ENCODE measurements at regions not wholly inside any gene's neighbourhood (a gene's known extent, or its start where the extent isn't known, plus 50 kb on each side); places are given as distances from the start of the nearest gene placed in this dataset.

DNA sequence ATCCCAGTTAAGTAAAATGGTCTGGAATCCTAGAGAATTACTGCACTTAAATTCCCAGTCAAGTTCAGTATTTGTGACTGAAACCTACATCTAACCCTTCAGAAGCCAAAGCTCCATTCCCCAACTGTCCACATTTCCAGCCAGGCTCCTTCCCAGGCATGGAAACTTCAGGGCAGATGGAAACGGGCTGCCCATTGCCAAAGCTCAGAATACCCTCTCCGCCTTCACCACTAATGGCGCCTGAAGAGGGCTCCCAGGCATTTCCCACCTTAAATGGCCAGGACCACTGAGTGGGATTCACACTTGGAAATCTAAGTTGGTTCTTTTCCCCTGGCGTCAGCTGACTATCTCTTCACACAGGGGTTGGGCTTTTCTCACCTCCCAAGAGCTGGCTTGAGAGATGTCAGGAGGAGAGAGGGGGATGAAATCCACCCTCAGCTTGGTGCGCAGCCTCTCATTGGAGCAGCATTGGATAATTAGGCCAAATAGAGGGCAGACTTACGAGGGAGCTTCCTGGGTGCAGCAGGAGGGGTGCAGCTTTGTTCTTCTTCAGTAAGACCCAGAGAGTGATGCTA lies 82.9 kb downstream of the ANKRD60 start:
- TF ChIP-seq, protein P1, sequence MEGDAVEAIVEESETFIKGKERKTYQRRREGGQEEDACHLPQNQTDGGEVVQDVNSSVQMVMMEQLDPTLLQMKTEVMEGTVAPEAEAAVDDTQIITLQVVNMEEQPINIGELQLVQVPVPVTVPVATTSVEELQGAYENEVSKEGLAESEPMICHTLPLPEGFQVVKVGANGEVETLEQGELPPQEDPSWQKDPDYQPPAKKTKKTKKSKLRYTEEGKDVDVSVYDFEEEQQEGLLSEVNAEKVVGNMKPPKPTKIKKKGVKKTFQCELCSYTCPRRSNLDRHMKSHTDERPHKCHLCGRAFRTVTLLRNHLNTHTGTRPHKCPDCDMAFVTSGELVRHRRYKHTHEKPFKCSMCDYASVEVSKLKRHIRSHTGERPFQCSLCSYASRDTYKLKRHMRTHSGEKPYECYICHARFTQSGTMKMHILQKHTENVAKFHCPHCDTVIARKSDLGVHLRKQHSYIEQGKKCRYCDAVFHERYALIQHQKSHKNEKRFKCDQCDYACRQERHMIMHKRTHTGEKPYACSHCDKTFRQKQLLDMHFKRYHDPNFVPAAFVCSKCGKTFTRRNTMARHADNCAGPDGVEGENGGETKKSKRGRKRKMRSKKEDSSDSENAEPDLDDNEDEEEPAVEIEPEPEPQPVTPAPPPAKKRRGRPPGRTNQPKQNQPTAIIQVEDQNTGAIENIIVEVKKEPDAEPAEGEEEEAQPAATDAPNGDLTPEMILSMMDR (conservative IDR thresholded peaks at IDR 0.05 in 1 of 2, IDR thresholded peaks at IDR 0.05 in 1 of 2; ENCODE audit: extremely low read depth in 1 of 2, insufficient read depth in 1 of 2, low read depth in 1 of 2, low read length in 2 of 2): no peak
- no peak for TF ChIP-seq EZH2 (IDR thresholded peaks at IDR 0.05; ENCODE audit: borderline replicate concordance, low read length)
